Natural killer cell (primary cell): ENCODE measurements at regions not wholly inside any gene's neighbourhood (a gene's known extent, or its start where the extent isn't known, plus 50 kb on each side); places are given as distances from the start of the nearest gene placed in this dataset.

Source experiments
- ATAC-seq, 3 donors: fragments of 150-1000 bp in 2 of 3; fragments of 200-7000 bp in 1 of 3; cut with Tn5 transposase; 1 replicate in 1 of 3; 2 replicates in 2 of 3; pipeline ENCODE4 v1.10.0; 2021; ENCODE audit warnings: mild to moderate bottlenecking in 2 of 3, moderate library complexity in 2 of 3
- DNase-seq, 2 donors: peaks; one replicate each; pipeline versions ENCODE4 v3.0.0 to v3.0.0-alpha.2; 2013 to 2021; ENCODE audit warnings: mixed read lengths in 1 of 2
- H3K27ac ChIP-seq: one replicate; pipeline ENCODE4 v1.5.1; 2013; ENCODE audit warnings: mild to moderate bottlenecking, low read length
- H3K27me3 ChIP-seq: one replicate; pipeline ENCODE4 v1.6.1; 2013; ENCODE audit warnings: low read length; ENCODE audit not compliant: control insufficient read depth, insufficient read depth
- H3K36me3 ChIP-seq: one replicate; pipeline ENCODE4 v1.6.1; 2013; ENCODE audit warnings: low read length; ENCODE audit not compliant: control insufficient read depth, insufficient read depth
- H3K4me1 ChIP-seq: one replicate; pipeline ENCODE4 v1.6.1; 2013; ENCODE audit warnings: low read length; ENCODE audit not compliant: control insufficient read depth, insufficient read depth
- H3K4me3 ChIP-seq: one replicate; pipeline ENCODE4 v1.5.1; 2013; ENCODE audit warnings: low read length
- H3K9me3 ChIP-seq: one replicate; pipeline ENCODE4 v1.6.1; 2013; ENCODE audit warnings: low read length; ENCODE audit not compliant: control insufficient read depth, insufficient read depth
- H3K27ac Mint-ChIP-seq, 2 donors: one replicate each; pipeline ENCODE4 v1.8.0; 2022; ENCODE audit warnings: mild to moderate bottlenecking in 2 of 2, mixed read lengths in 2 of 2, moderate library complexity in 1 of 2
- H3K27me3 Mint-ChIP-seq, 2 donors: one replicate each; pipeline ENCODE4 v1.8.0; 2022; ENCODE audit warnings: low read depth in 2 of 2, mixed read lengths in 2 of 2
- H3K36me3 Mint-ChIP-seq: one replicate; pipeline ENCODE4 v1.8.0; 2022; ENCODE audit warnings: mixed read lengths
- H3K4me1 Mint-ChIP-seq, 2 donors: one replicate each; pipeline ENCODE4 v1.8.0; 2022; ENCODE audit warnings: mixed read lengths in 2 of 2
- H3K4me3 Mint-ChIP-seq: one replicate; pipeline ENCODE4 v1.8.0; 2022; ENCODE audit warnings: mild to moderate bottlenecking, moderate library complexity, mixed read lengths
- H3K9me3 Mint-ChIP-seq, 2 donors: one replicate each; pipeline ENCODE4 v1.8.0; 2022; ENCODE audit warnings: mixed read lengths in 2 of 2
- CTCF ChIP-seq: fragments of 200-600 bp; IDR thresholded peaks from one replicate; pipeline ENCODE4 v1.8.0; 2022; ENCODE audit warnings: antibody characterized with exemption
- WGBS: methylation state at CpG from one replicate; pipeline ENCODE4 v1.1.7; 2013; ENCODE audit warnings: missing lambda C conversion rate; ENCODE audit not compliant: insufficient coverage; 5-methylcytosine and 5-hydroxymethylcytosine counted together
- intact Hi-C: fragments of 100-400 bp; cut with micrococcal nuclease; formaldehyde crosslinking; loops from one replicate; pipeline ENCODE4 v1.14.2; 2022

DNA sequence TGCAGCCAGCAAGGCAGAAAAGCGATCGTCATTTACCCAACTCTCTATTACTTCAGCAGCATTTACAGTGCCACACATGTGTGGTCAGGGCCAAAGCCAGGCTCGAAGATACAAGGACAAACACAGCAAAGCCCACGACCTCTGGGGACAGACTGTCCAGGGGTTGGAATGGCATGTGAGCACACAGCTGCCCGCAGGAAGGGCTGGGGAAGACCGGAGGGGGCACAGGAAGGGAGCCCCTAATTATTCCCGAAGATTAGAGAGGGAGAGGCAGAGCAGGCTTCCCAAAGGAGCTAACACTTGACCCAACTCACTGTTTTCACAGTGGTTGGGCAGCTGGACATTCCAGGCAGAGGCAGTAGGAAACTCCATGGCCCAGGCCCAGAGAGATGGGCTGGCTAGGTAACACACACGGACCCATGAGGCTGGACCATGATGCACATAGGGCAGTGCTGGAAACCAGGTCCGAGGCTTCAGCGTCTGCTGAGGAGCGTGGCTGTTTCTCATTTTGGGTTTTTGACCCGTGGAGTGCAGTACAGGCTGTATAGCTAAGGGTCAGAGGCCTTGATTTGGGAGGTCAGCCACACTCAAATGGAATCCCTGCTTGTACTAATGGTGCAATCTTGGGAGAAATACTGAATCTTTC, 179.8 kb downstream of the FOXO1 start:
- peak overlapping the region; percentile 8 to 70 for H3K27ac Mint-ChIP-seq
- Histone ChIP-seq H3K9me3 (no peaks in the 10 kb centered on the region), H3K4me3 (no peak overlapping the region), H3K27ac (peak overlapping the region; percentile 17), H3K27me3 (no peaks in the 10 kb centered on the region), H3K36me3 (no peaks in the 10 kb centered on the region), H3K4me1 (peaks cover 41% of the 10 kb centered on the region)
- no peaks in the 10 kb centered on the region for H3K27me3 Mint-ChIP-seq
- H3K4me3 Mint-ChIP-seq = no peak overlapping the region
- TF ChIP-seq CTCF = no peak
- H3K36me3 Mint-ChIP-seq = no peaks in the 10 kb centered on the region
- ATAC-seq (no peak), DNase-seq (no peak)
- H3K4me1 Mint-ChIP-seq = peaks cover 24 to 26% of the 10 kb centered on the region in 2 donors
- WGBS = 81% methylated on average over 12 of the region's 12 CpGs
- no peaks in the 10 kb centered on the region for H3K9me3 Mint-ChIP-seq
- intact Hi-C loops = no loop called here

GRCh38 chr13:40488869-40489391, 177.5 kb downstream of the FOXO1 start:
- Histone ChIP-seq H3K9me3 (no peaks in the 10 kb centered on the region), H3K4me3 (no peak overlapping the region), H3K27ac (no peak overlapping the region), H3K27me3 (no peaks in the 10 kb centered on the region), H3K4me1 (peaks cover 39% of the 10 kb centered on the region), H3K36me3 (no peaks in the 10 kb centered on the region)
- 95% methylated on average over 21 of the region's 21 CpGs for WGBS
- ATAC-seq (no peak), DNase-seq (peak in 1 of 2 donors; percentile 51)
- Mint-ChIP-seq H3K9me3 (no peaks in the 10 kb centered on the region), H3K27ac (no peak overlapping the region), H3K4me3 (no peak overlapping the region), H3K27me3 (no peaks in the 10 kb centered on the region), H3K4me1 (peaks cover 22 to 25% of the 10 kb centered on the region in 2 donors), H3K36me3 (no peaks in the 10 kb centered on the region)
- TF ChIP-seq CTCF = no peak
- intact Hi-C loops = no loop called here

DNA sequence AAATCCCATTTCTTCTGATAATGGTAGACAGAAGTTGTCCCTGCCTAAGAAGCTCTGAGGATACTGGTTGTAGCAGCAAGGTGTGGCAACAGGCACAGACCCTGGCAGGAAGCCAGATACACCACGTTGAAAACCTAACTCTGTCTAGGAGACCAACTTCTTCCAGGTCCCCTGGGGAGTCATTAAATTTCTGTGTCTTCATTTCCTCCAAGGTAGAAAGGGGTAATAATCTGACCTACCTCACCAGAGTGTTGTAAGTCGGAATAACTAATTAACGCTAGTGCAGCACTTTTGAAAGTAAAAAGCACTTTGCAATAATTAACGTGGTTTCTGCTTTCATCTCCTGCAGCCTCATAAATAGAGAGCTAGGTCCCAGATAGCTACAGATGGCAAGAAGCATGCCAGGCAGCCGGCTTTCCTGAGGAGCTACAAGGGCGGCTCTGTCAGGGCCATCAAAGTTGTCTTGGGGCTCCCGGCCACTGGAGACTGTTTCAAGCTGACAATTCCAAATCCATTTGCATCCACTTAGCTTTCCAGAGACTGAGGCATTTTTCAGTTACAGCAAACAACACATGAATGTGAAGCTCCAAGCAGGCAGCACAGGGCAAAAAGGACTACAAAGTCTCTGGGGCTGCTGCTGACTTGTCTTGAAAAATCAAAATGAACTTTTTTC, 176.2 kb downstream of the FOXO1 start:
- Mint-ChIP-seq H3K4me3 (no peak overlapping the region), H3K9me3 (no peaks in the 10 kb centered on the region), H3K4me1 (peaks cover 22 to 25% of the 10 kb centered on the region in 2 donors), H3K27me3 (no peaks in the 10 kb centered on the region), H3K27ac (no peak overlapping the region), H3K36me3 (no peaks in the 10 kb centered on the region)
- H3K36me3 ChIP-seq = no peaks in the 10 kb centered on the region
- ATAC-seq = no peak
- DNase-seq = peak in 1 of 2 donors; percentile 79
- intact Hi-C loops = no loop called here
- no peaks in the 10 kb centered on the region for H3K9me3 ChIP-seq
- no peaks in the 10 kb centered on the region for H3K27me3 ChIP-seq
- 73% methylated on average over 7 of the region's 7 CpGs for WGBS
- H3K4me1 ChIP-seq = peaks cover 27% of the 10 kb centered on the region
- TF ChIP-seq CTCF = no peak
- no peak overlapping the region for H3K4me3 ChIP-seq
- no peak overlapping the region for H3K27ac ChIP-seq
